Mucosa of descending colon (tissue), 3 donors: ENCODE measurements at regions not wholly inside any gene's neighbourhood (a gene's known extent, or its start where the extent isn't known, plus 50 kb on each side); places are given as distances from the start of the nearest gene placed in this dataset.

ENCODE experiments used
- ATAC-seq: fragments of 200-7000 bp; cut with Tn5 transposase; one replicate; pipeline ENCODE4 v1.9.1; 2020; ENCODE audit warnings: mild to moderate bottlenecking, moderate library complexity
- DNase-seq, 3 donors: peaks; one replicate each; pipeline ENCODE4 v3.0.0-alpha.2; 2020
- H3K36me3 ChIP-seq: fragments of 200-600 bp; one replicate; pipeline ENCODE4 v1.8.0; 2021; ENCODE audit warnings: low read depth, mild to moderate bottlenecking
- H3K4me1 ChIP-seq: fragments of 200-600 bp; one replicate; pipeline ENCODE4 v1.8.0; 2021; ENCODE audit warnings: low read depth, mild to moderate bottlenecking
- H3K4me3 ChIP-seq: fragments of 200-600 bp; one replicate; pipeline ENCODE4 v1.8.0; 2021; ENCODE audit warnings: mild to moderate bottlenecking
- H3K9me3 ChIP-seq: fragments of 200-600 bp; one replicate; pipeline ENCODE4 v1.8.0; 2021; ENCODE audit warnings: mild to moderate bottlenecking
- CTCF ChIP-seq: fragments of 200-600 bp; IDR thresholded peaks from one replicate; pipeline ENCODE4 v1.8.0; 2022; ENCODE audit warnings: antibody characterized with exemption, mild to moderate bottlenecking
- intact Hi-C, 2 donors: fragments of 100-400 bp; cut with DNase I in 1 of 2; cut with micrococcal nuclease in 1 of 2; formaldehyde crosslinking; loops; one replicate each; pipeline versions ENCODE4 v1.11.0 to v1.11.1; 2022; cut with DNase I, micrococcal nuclease
- donor health status: DM: no; HTN: no; CAD: no; lungs with moderate emphysema.
- donor health status: DM: no; HTN: no; CAD: no.
- donor health status: DM: no; HTN: yes; CAD: no.

GRCh38 chr9:28439688-28440087 lies 866.4 kb upstream of the C9orf72 start:
- H3K4me1 ChIP-seq = no peaks in the 10 kb centered on the region
- ATAC-seq (no peak), DNase-seq (no peak)
- no peak overlapping the region for H3K4me3 ChIP-seq
- no peaks in the 10 kb centered on the region for H3K36me3 ChIP-seq
- H3K9me3 ChIP-seq = peaks cover 15% of the 10 kb centered on the region
- no peak for TF ChIP-seq CTCF
- intact Hi-C loops = no loop called here

- H3K4me1 ChIP-seq = no peaks in the 10 kb centered on the region
- TF ChIP-seq CTCF = no peak
- H3K4me3 ChIP-seq = no peak overlapping the region
- H3K36me3 ChIP-seq = no peaks in the 10 kb centered on the region
- peaks cover 15% of the 10 kb centered on the region for H3K9me3 ChIP-seq
- ATAC-seq = no peak
- no peak for DNase-seq
- intact Hi-C loops = no loop called here
Observed at GRCh38 chr9:28443461-28443860, 870.2 kb upstream of the C9orf72 start.

- H3K36me3 ChIP-seq = no peaks in the 10 kb centered on the region
- intact Hi-C loops = no loop called here
- peaks cover 15% of the 10 kb centered on the region for H3K9me3 ChIP-seq
- TF ChIP-seq CTCF = no peak
- no peaks in the 10 kb centered on the region for H3K4me1 ChIP-seq
- no peak overlapping the region for H3K4me3 ChIP-seq
- DNase-seq (no peak), ATAC-seq (no peak)
Observed at GRCh38 chr9:28444637-28445036, 871.4 kb upstream of the C9orf72 start.

GRCh38 chr9:28445211-28445610 lies 871.9 kb upstream of the C9orf72 start:
- DNase-seq = no peak
- Histone ChIP-seq H3K4me1 (no peaks in the 10 kb centered on the region), H3K9me3 (peaks cover 15% of the 10 kb centered on the region), H3K4me3 (no peak overlapping the region), H3K36me3 (no peaks in the 10 kb centered on the region)
- no peak for ATAC-seq
- no peak for TF ChIP-seq CTCF
- intact Hi-C loops = no loop called here

GRCh38 chr9:28453918-28454317 lies 880.6 kb upstream of the C9orf72 start:
- no peaks in the 10 kb centered on the region for H3K4me1 ChIP-seq
- no peak for TF ChIP-seq CTCF
- H3K36me3 ChIP-seq = no peaks in the 10 kb centered on the region
- DNase-seq = no peak
- ATAC-seq = no peak
- H3K4me3 ChIP-seq = no peak overlapping the region
- H3K9me3 ChIP-seq = no peaks in the 10 kb centered on the region
- intact Hi-C loops = no loop called here

GRCh38 chr9:28456861-28457260 lies 883.6 kb upstream of the C9orf72 start:
- ATAC-seq = no peak
- no peaks in the 10 kb centered on the region for H3K4me1 ChIP-seq
- DNase-seq = no peak
- no peaks in the 10 kb centered on the region for H3K36me3 ChIP-seq
- no peak for TF ChIP-seq CTCF
- no peaks in the 10 kb centered on the region for H3K9me3 ChIP-seq
- no peak overlapping the region for H3K4me3 ChIP-seq
- intact Hi-C loops = no loop called here
